ENCODE measurements at regions not wholly inside any gene's neighbourhood (a gene's known extent, or its start where the extent isn't known, plus 50 kb on each side); places are given as distances from the start of the nearest gene placed in this dataset.

DNA sequence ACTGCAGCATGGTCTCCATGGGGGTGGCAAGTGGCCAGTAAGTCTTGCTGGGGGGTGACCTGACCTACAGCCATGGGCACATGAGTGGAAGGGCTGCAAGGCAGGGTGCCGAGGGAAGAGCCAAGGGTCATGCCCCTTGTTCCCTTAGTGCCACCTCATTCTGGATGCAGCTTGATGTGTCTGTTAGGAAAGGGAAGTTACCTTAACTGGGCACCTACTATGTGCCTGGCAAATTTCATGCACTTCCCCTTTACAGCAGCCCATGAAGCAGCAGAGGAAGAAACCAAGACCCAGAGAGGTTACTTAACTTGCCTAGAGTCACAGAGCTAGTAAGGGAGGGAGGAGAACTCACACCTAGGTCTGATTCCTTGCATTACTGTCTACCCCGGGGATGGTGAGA lies 174.0 kb downstream of the MRPL14 start:
- WGBS, 2 donors (ENCODE audit: extremely low coverage in 2 of 2, insufficient read length in 2 of 2, insufficient replicate concordance in 1 of 2) = no CpG with 5 or more reads among the region's 2 CpGs
- Histone ChIP-seq H3K14ac (ENCODE audit: low read length) (no peak overlapping the region), H2AFZ (ENCODE audit: low read length) (no peak overlapping the region), H3K4me1 (ENCODE audit: control insufficient read depth in 2 of 2, insufficient read depth in 1 of 2, low read depth in 1 of 2, low read length in 2 of 2) (peaks cover 7 to 10% of the 10 kb centered on the region in 2 donors), H2BK120ac (ENCODE audit: low read depth, low read length) (no peak overlapping the region), H2BK5ac (ENCODE audit: low read length) (no peak overlapping the region), H4K91ac (ENCODE audit: low read depth, low read length, poor library complexity) (no peak overlapping the region), H3K23ac (ENCODE audit: low read depth, low read length, poor library complexity) (no peak overlapping the region), H3K9ac (ENCODE audit: low read depth, low read length, poor library complexity) (no peak overlapping the region), H3K79me1 (ENCODE audit: low read depth, low read length) (no peaks in the 10 kb centered on the region), H3K27ac (replicated peaks; ENCODE audit: low read length) (no peak overlapping the region), H3K18ac (ENCODE audit: low read length) (no peak overlapping the region), H3K4ac (ENCODE audit: low read length) (no peak overlapping the region), H2BK12ac (ENCODE audit: low read length) (no peak overlapping the region), H2BK15ac (ENCODE audit: low read length) (no peak overlapping the region), H3K4me2 (ENCODE audit: insufficient read depth, low read length, poor library complexity, severe bottlenecking) (no peak overlapping the region), H3K9me3 (replicated peaks in 1 of 2; ENCODE audit: control insufficient read depth in 2 of 2, insufficient read depth in 1 of 2, low read depth in 1 of 2, low read length in 2 of 2) (peaks cover 0 to 4% of the 10 kb centered on the region in 2 donors), H3K27me3 (ENCODE audit: control insufficient read depth in 3 of 3, insufficient read depth in 3 of 3, low read depth in 1 of 3, low read length in 3 of 3) (peaks cover 0 to 4% (median 0%) of the 10 kb centered on the region in 3 experiments), H4K8ac (ENCODE audit: low read depth, low read length) (no peak overlapping the region), H3K36me3 (replicated peaks in 1 of 2; ENCODE audit: control insufficient read depth in 2 of 2, insufficient read depth in 2 of 2, low read length in 2 of 2) (no peaks in the 10 kb centered on the region), H2AK5ac (ENCODE audit: low read depth, low read length) (no peak overlapping the region), H3K4me3 (ENCODE audit: low read length in 2 of 2) (no peak overlapping the region)
- DNase-seq (ENCODE audit: low spot score) = no peak

DNA sequence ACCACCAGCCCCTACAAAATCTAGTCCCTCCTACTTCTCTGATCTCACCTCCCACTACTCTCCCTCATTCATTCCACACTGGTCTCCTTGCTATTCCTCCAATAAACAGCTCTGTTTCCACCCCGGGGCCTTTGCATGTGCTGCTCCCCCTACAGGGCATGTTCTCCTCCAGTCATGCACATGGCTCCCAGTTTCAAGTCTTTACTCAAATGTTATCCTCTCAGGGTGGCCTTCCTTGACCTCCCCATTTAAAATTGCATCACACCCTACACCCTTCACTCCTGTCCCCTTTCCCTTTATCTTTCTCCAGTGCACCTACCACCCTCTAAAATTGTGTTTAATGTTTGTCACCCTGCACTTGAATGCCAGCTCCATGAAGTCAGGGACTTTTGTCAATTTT lies 174.5 kb downstream of the MRPL14 start:
- peaks cover 0 to 4% (median 0%) of the 10 kb centered on the region in 3 experiments for H3K27me3 ChIP-seq (ENCODE audit: control insufficient read depth in 3 of 3, insufficient read depth in 3 of 3, low read depth in 1 of 3, low read length in 3 of 3)
- H3K4me2 ChIP-seq (ENCODE audit: insufficient read depth, low read length, poor library complexity, severe bottlenecking) = no peak overlapping the region
- H3K9ac ChIP-seq (ENCODE audit: low read depth, low read length, poor library complexity) = no peak overlapping the region
- no peak overlapping the region for H2AK5ac ChIP-seq (ENCODE audit: low read depth, low read length)
- no peak overlapping the region for H4K91ac ChIP-seq (ENCODE audit: low read depth, low read length, poor library complexity)
- no peak overlapping the region for H2BK12ac ChIP-seq (ENCODE audit: low read length)
- H2BK15ac ChIP-seq (ENCODE audit: low read length) = no peak overlapping the region
- no peak overlapping the region for H3K14ac ChIP-seq (ENCODE audit: low read length)
- peaks cover 7 to 10% of the 10 kb centered on the region in 2 donors for H3K4me1 ChIP-seq (ENCODE audit: control insufficient read depth in 2 of 2, insufficient read depth in 1 of 2, low read depth in 1 of 2, low read length in 2 of 2)
- H3K4ac ChIP-seq (ENCODE audit: low read length) = no peak overlapping the region
- no peak overlapping the region for H2BK120ac ChIP-seq (ENCODE audit: low read depth, low read length)
- H2AFZ ChIP-seq (ENCODE audit: low read length) = no peak overlapping the region
- H3K18ac ChIP-seq (ENCODE audit: low read length) = no peak overlapping the region
- H3K23ac ChIP-seq (ENCODE audit: low read depth, low read length, poor library complexity) = no peak overlapping the region
- no peaks in the 10 kb centered on the region for H3K79me1 ChIP-seq (ENCODE audit: low read depth, low read length)
- H3K4me3 ChIP-seq (ENCODE audit: low read length in 2 of 2) = no peak overlapping the region
- DNase-seq (ENCODE audit: low spot score) = no peak
- peaks cover 0 to 4% of the 10 kb centered on the region in 2 donors for H3K9me3 ChIP-seq (replicated peaks in 1 of 2; ENCODE audit: control insufficient read depth in 2 of 2, insufficient read depth in 1 of 2, low read depth in 1 of 2, low read length in 2 of 2)
- no CpG with 5 or more reads among the region's 1 CpG for WGBS, 2 donors (ENCODE audit: extremely low coverage in 2 of 2, insufficient read length in 2 of 2, insufficient replicate concordance in 1 of 2)
- H3K36me3 ChIP-seq (replicated peaks in 1 of 2; ENCODE audit: control insufficient read depth in 2 of 2, insufficient read depth in 2 of 2, low read length in 2 of 2) = no peaks in the 10 kb centered on the region
- no peak overlapping the region for H3K27ac ChIP-seq (replicated peaks; ENCODE audit: low read length)
- H4K8ac ChIP-seq (ENCODE audit: low read depth, low read length) = no peak overlapping the region
- no peak overlapping the region for H2BK5ac ChIP-seq (ENCODE audit: low read length)

DNA sequence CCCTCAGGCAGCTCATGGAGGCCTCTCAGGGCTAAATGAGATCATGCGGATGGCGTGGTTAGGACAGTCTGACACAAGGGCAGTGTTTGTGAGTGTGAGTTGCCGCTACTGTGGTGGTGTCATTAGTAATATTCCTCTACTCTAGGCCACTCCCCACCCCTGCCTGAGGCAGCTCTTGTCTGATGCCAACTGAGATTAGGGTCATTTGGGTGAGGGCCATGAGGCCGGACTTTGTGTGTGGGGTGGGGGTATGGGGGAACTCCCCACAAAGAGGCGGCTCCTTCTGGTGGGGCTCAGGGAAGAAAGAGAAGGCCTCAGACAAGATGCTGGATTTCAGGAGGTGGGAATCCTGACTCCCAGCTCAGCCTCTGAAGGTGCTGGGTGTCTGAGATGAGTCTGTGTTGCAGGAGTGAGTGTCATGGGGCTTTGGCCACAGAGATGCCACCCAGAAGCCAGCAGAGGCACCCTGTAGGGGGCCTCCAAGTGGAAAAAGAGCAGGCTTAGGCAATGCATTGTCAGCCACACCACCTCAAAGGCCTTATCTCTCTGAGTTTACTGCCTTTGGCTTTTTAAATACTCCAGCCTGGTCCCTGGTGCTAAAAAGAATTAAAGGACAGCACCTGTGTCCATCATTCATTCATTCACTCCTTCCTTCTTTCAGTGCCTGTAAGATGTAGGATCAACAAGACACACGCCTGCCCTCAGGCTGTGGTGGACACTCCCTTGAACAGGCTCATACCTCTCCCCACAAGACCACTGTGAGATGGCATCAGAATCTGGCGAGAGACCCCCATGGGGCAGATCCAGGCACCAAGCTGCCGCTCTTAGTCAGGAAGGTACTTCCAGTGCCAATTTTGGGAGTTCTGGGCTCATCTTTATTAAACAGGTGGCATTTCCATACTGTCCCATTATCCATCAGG lies 175.2 kb downstream of the MRPL14 start:
- Histone ChIP-seq H3K18ac (ENCODE audit: low read length) (no peak overlapping the region), H2BK120ac (ENCODE audit: low read depth, low read length) (no peak overlapping the region), H3K79me1 (ENCODE audit: low read depth, low read length) (no peaks in the 10 kb centered on the region), H3K4me1 (ENCODE audit: control insufficient read depth in 2 of 2, insufficient read depth in 1 of 2, low read depth in 1 of 2, low read length in 2 of 2) (peaks cover 7 to 10% of the 10 kb centered on the region in 2 donors), H3K14ac (ENCODE audit: low read length) (no peak overlapping the region), H2AFZ (ENCODE audit: low read length) (no peak overlapping the region), H2BK12ac (ENCODE audit: low read length) (no peak overlapping the region), H4K91ac (ENCODE audit: low read depth, low read length, poor library complexity) (no peak overlapping the region), H3K9me3 (replicated peaks in 1 of 2; ENCODE audit: control insufficient read depth in 2 of 2, insufficient read depth in 1 of 2, low read depth in 1 of 2, low read length in 2 of 2) (peaks cover 0 to 4% of the 10 kb centered on the region in 2 donors), H3K27me3 (ENCODE audit: control insufficient read depth in 3 of 3, insufficient read depth in 3 of 3, low read depth in 1 of 3, low read length in 3 of 3) (peaks cover 0 to 4% (median 0%) of the 10 kb centered on the region in 3 experiments), H3K23ac (ENCODE audit: low read depth, low read length, poor library complexity) (no peak overlapping the region), H3K4me3 (ENCODE audit: low read length in 2 of 2) (no peak overlapping the region), H3K27ac (replicated peaks; ENCODE audit: low read length) (no peak overlapping the region), H2AK5ac (ENCODE audit: low read depth, low read length) (peak overlapping the region; percentile 12), H3K4me2 (ENCODE audit: insufficient read depth, low read length, poor library complexity, severe bottlenecking) (no peak overlapping the region), H2BK15ac (ENCODE audit: low read length) (no peak overlapping the region), H3K4ac (ENCODE audit: low read length) (no peak overlapping the region), H4K8ac (ENCODE audit: low read depth, low read length) (no peak overlapping the region), H3K9ac (ENCODE audit: low read depth, low read length, poor library complexity) (no peak overlapping the region), H2BK5ac (ENCODE audit: low read length) (no peak overlapping the region), H3K36me3 (replicated peaks in 1 of 2; ENCODE audit: control insufficient read depth in 2 of 2, insufficient read depth in 2 of 2, low read length in 2 of 2) (no peaks in the 10 kb centered on the region)
- WGBS, 2 donors (ENCODE audit: extremely low coverage in 2 of 2, insufficient read length in 2 of 2, insufficient replicate concordance in 1 of 2) = no CpG with 5 or more reads among the region's 8 CpGs
- no peak for DNase-seq (ENCODE audit: low spot score)

DNA sequence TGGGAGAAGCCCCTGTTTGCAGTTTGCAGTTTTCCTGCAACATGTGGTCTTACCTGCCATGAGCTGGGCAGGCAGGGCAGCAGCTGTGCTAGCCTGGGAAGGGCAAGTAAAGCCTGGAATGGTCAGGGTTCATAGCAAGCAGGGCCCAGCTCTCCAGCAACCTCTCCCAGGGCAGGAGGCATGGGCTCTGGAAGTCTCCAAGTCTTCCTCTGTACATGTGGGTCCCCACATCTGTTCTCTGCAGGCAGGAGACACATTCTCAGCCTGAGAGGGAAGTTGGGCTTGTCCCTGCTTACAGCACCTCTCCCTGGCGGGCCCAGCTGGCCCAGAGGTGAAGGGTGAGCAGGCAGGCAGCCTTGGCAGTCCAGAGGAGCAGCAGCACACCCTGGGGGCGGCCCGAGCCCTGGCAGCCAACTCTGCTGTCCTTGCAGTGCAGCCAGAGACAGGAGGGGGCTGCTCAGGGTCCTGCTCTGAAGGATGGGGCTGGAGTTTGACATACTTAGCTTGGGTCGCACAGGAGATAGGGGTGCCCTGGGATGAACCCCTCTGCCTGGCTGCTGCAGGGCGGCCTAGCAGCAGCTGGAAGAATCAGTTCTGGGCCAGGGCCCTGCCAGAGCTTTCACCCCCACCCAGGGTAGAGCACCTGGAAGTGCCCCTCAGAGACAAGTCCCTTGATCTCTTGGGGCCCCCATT lies 176.0 kb downstream of the MRPL14 start:
- peak; percentile 51 for DNase-seq (ENCODE audit: low spot score)
- Histone ChIP-seq H2BK12ac (ENCODE audit: low read length) (no peak overlapping the region), H3K36me3 (replicated peaks in 1 of 2; ENCODE audit: control insufficient read depth in 2 of 2, insufficient read depth in 2 of 2, low read length in 2 of 2) (no peaks in the 10 kb centered on the region), H3K23ac (ENCODE audit: low read depth, low read length, poor library complexity) (no peak overlapping the region), H2AFZ (ENCODE audit: low read length) (no peak overlapping the region), H2AK5ac (ENCODE audit: low read depth, low read length) (peak overlapping the region; percentile 43), H4K91ac (ENCODE audit: low read depth, low read length, poor library complexity) (no peak overlapping the region), H2BK5ac (ENCODE audit: low read length) (peak overlapping the region; percentile 15), H3K4ac (ENCODE audit: low read length) (no peak overlapping the region), H4K8ac (ENCODE audit: low read depth, low read length) (no peak overlapping the region), H3K14ac (ENCODE audit: low read length) (no peak overlapping the region), H3K27ac (replicated peaks; ENCODE audit: low read length) (no peak overlapping the region), H2BK120ac (ENCODE audit: low read depth, low read length) (no peak overlapping the region), H2BK15ac (ENCODE audit: low read length) (peak overlapping the region; percentile 11), H3K4me1 (ENCODE audit: control insufficient read depth in 2 of 2, insufficient read depth in 1 of 2, low read depth in 1 of 2, low read length in 2 of 2) (peaks cover 7 to 10% of the 10 kb centered on the region in 2 donors), H3K18ac (ENCODE audit: low read length) (peak overlapping the region; percentile 64), H3K27me3 (ENCODE audit: control insufficient read depth in 3 of 3, insufficient read depth in 3 of 3, low read depth in 1 of 3, low read length in 3 of 3) (peaks cover 0 to 4% (median 0%) of the 10 kb centered on the region in 3 experiments), H3K9me3 (replicated peaks in 1 of 2; ENCODE audit: control insufficient read depth in 2 of 2, insufficient read depth in 1 of 2, low read depth in 1 of 2, low read length in 2 of 2) (peaks cover 0 to under 1% of the 10 kb centered on the region in 2 donors), H3K9ac (ENCODE audit: low read depth, low read length, poor library complexity) (no peak overlapping the region), H3K4me3 (ENCODE audit: low read length in 2 of 2) (no peak overlapping the region), H3K4me2 (ENCODE audit: insufficient read depth, low read length, poor library complexity, severe bottlenecking) (no peak overlapping the region), H3K79me1 (ENCODE audit: low read depth, low read length) (no peaks in the 10 kb centered on the region)
- WGBS, 2 donors (ENCODE audit: extremely low coverage in 2 of 2, insufficient read length in 2 of 2, insufficient replicate concordance in 1 of 2) = no CpG with 5 or more reads among the region's 5 CpGs

Measured in neuronal stem cell (in vitro differentiated cells).